Muscle layer of colon (tissue), 2 donors: ENCODE measurements at regions not wholly inside any gene's neighbourhood (a gene's known extent, or its start where the extent isn't known, plus 50 kb on each side); places are given as distances from the start of the nearest gene placed in this dataset.
A peak's percentile ranks its signal among the peaks of the same experiment; 100 is the strongest.

Experiments used
- H3K27ac ChIP-seq: one replicate; pipeline ENCODE4 v1.7.0; 2013; ENCODE audit warnings: low read depth, mild to moderate bottlenecking, low read length, moderate library complexity
- H3K27me3 ChIP-seq, 2 donors: one replicate each; pipeline ENCODE4 v1.7.0; 2013; ENCODE audit warnings: low read length in 2 of 2, mild to moderate bottlenecking in 2 of 2; ENCODE audit not compliant: insufficient read depth in 2 of 2, control insufficient read depth in 1 of 2
- H3K36me3 ChIP-seq: one replicate; pipeline ENCODE4 v1.7.0; 2013; ENCODE audit warnings: mild to moderate bottlenecking, low read length; ENCODE audit not compliant: insufficient read depth
- H3K4me1 ChIP-seq: one replicate; pipeline ENCODE4 v1.7.0; 2013; ENCODE audit warnings: mild to moderate bottlenecking, low read length; ENCODE audit not compliant: insufficient read depth
- H3K4me3 ChIP-seq, 2 donors: one replicate each; pipeline ENCODE4 v1.7.0; 2013; ENCODE audit warnings: low read length in 2 of 2, low read depth in 1 of 2, mild to moderate bottlenecking in 1 of 2, moderate library complexity in 1 of 2
- H3K9ac ChIP-seq: one replicate; pipeline ENCODE4 v1.7.0; 2013; ENCODE audit warnings: low read length
- H3K9me3 ChIP-seq: one replicate; pipeline ENCODE4 v1.7.0; 2013; ENCODE audit warnings: mild to moderate bottlenecking, low read length
- donor health status: abdominal sarcoma.
- donor health status: Adenocarcinoma of cecum.

- Histone ChIP-seq H3K4me1 (no peaks in the 10 kb centered on the region), H3K27me3 (no peaks in the 10 kb centered on the region), H3K9me3 (no peaks in the 10 kb centered on the region), H3K36me3 (no peaks in the 10 kb centered on the region), H3K27ac (no peak overlapping the region), H3K4me3 (no peak overlapping the region), H3K9ac (no peak overlapping the region)
These were observed 358.8 kb downstream of the C12orf50 start for GRCh38 chr12:87670448-87670847.

- H3K9ac ChIP-seq, result no peak overlapping the region
- H3K27ac ChIP-seq, result no peak overlapping the region
- no peaks in the 10 kb centered on the region for H3K27me3 ChIP-seq
- no peaks in the 10 kb centered on the region for H3K9me3 ChIP-seq
- no peaks in the 10 kb centered on the region for H3K4me1 ChIP-seq
- H3K4me3 ChIP-seq, result no peak overlapping the region
- H3K36me3 ChIP-seq, result no peaks in the 10 kb centered on the region
These were observed 361.8 kb downstream of the C12orf50 start for GRCh38 chr12:87667378-87667777.

- peak overlapping the region in 1 of 2 donors; percentile 32 for H3K4me3 ChIP-seq
- no peak overlapping the region for H3K27ac ChIP-seq
- H3K27me3 ChIP-seq, result no peaks in the 10 kb centered on the region
- no peak overlapping the region for H3K9ac ChIP-seq
- H3K4me1 ChIP-seq, result no peaks in the 10 kb centered on the region
- no peaks in the 10 kb centered on the region for H3K36me3 ChIP-seq
- H3K9me3 ChIP-seq, result no peaks in the 10 kb centered on the region
These were observed 367.3 kb downstream of the C12orf50 start for GRCh38 chr12:87661786-87662377.

- Histone ChIP-seq H3K9ac (no peak overlapping the region), H3K27me3 (no peaks in the 10 kb centered on the region), H3K9me3 (no peaks in the 10 kb centered on the region), H3K36me3 (no peaks in the 10 kb centered on the region), H3K27ac (no peak overlapping the region), H3K4me3 (peak overlapping the region in 1 of 2 donors; percentile 32), H3K4me1 (no peaks in the 10 kb centered on the region)
These were observed 368.0 kb downstream of the C12orf50 start for GRCh38 chr12:87660987-87661774.

- H3K9me3 ChIP-seq, result no peaks in the 10 kb centered on the region
- no peak overlapping the region for H3K27ac ChIP-seq
- H3K4me3 ChIP-seq, result no peak overlapping the region
- no peaks in the 10 kb centered on the region for H3K36me3 ChIP-seq
- no peak overlapping the region for H3K9ac ChIP-seq
- no peaks in the 10 kb centered on the region for H3K4me1 ChIP-seq
- H3K27me3 ChIP-seq, result no peaks in the 10 kb centered on the region
These were observed 368.9 kb downstream of the C12orf50 start for GRCh38 chr12:87660291-87660690.

- H3K36me3 ChIP-seq, result no peaks in the 10 kb centered on the region
- H3K27me3 ChIP-seq, result no peaks in the 10 kb centered on the region
- H3K27ac ChIP-seq, result no peak overlapping the region
- no peak overlapping the region for H3K4me3 ChIP-seq
- no peaks in the 10 kb centered on the region for H3K4me1 ChIP-seq
- H3K9ac ChIP-seq, result no peak overlapping the region
- no peaks in the 10 kb centered on the region for H3K9me3 ChIP-seq
These were observed 372.9 kb downstream of the C12orf50 start for GRCh38 chr12:87656311-87656710.

GRCh38 chr12:87651670-87652425 lies 377.4 kb downstream of the C12orf50 start:
- Histone ChIP-seq H3K9me3 (no peaks in the 10 kb centered on the region), H3K27ac (no peak overlapping the region), H3K27me3 (no peaks in the 10 kb centered on the region), H3K36me3 (no peaks in the 10 kb centered on the region), H3K9ac (no peak overlapping the region), H3K4me3 (no peak overlapping the region), H3K4me1 (no peaks in the 10 kb centered on the region)

GRCh38 chr12:87642245-87642644 lies 387.0 kb downstream of the C12orf50 start:
- H3K27ac ChIP-seq, result no peak overlapping the region
- H3K4me3 ChIP-seq, result no peak overlapping the region
- H3K36me3 ChIP-seq, result no peaks in the 10 kb centered on the region
- H3K4me1 ChIP-seq, result no peaks in the 10 kb centered on the region
- H3K27me3 ChIP-seq, result no peaks in the 10 kb centered on the region
- H3K9me3 ChIP-seq, result no peaks in the 10 kb centered on the region
- no peak overlapping the region for H3K9ac ChIP-seq

GRCh38 chr12:87618199-87618598 lies 411.0 kb downstream of the C12orf50 start:
- no peaks in the 10 kb centered on the region for H3K9me3 ChIP-seq
- H3K4me1 ChIP-seq, result no peaks in the 10 kb centered on the region
- no peaks in the 10 kb centered on the region for H3K27me3 ChIP-seq
- no peaks in the 10 kb centered on the region for H3K36me3 ChIP-seq
- H3K9ac ChIP-seq, result no peak overlapping the region
- H3K27ac ChIP-seq, result no peak overlapping the region
- no peak overlapping the region for H3K4me3 ChIP-seq

GRCh38 chr12:87612996-87613395 lies 416.2 kb downstream of the C12orf50 start:
- no peak overlapping the region for H3K27ac ChIP-seq
- no peak overlapping the region for H3K4me3 ChIP-seq
- no peaks in the 10 kb centered on the region for H3K36me3 ChIP-seq
- no peak overlapping the region for H3K9ac ChIP-seq
- H3K27me3 ChIP-seq, result no peaks in the 10 kb centered on the region
- no peaks in the 10 kb centered on the region for H3K9me3 ChIP-seq
- H3K4me1 ChIP-seq, result no peaks in the 10 kb centered on the region

GRCh38 chr12:87608321-87608720 lies 420.9 kb downstream of the C12orf50 start:
- no peak overlapping the region for H3K9ac ChIP-seq
- no peaks in the 10 kb centered on the region for H3K9me3 ChIP-seq
- H3K27ac ChIP-seq, result no peak overlapping the region
- no peaks in the 10 kb centered on the region for H3K27me3 ChIP-seq
- H3K4me1 ChIP-seq, result no peaks in the 10 kb centered on the region
- no peaks in the 10 kb centered on the region for H3K36me3 ChIP-seq
- H3K4me3 ChIP-seq, result no peak overlapping the region
